ENCODE measurements at regions not wholly inside any gene's neighbourhood (a gene's known extent, or its start where the extent isn't known, plus 50 kb on each side); places are given as distances from the start of the nearest gene placed in this dataset.

DNA sequence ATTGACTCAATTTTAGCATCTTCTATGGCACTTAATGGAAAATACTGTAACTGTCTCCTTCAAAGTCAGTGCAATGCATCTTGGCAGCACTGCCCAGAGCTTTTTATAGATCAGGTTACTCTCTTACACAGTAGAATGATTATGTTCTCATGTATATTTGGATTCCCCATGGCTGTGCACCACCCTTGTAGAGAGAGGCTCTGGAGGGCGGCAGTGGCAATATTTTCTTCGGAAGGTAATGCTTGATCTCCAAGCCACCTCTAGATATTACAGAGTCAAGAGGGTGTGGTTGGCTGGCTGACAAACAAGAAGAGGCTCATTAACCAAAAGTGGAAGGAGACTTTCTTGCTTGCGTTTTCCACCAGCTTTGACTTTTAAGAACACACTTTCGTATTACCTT, 72.8 kb upstream of the ARSJ start:
- Histone ChIP-seq H3K4me1 (replicated peaks; ENCODE audit: insufficient read depth) (no peaks in the 10 kb centered on the region), H3K27ac (no peak overlapping the region), H3K27me3 (ENCODE audit: insufficient read depth, low read depth) (no peaks in the 10 kb centered on the region), H3F3A (ENCODE audit: insufficient read depth, low read depth) (no peaks in the 10 kb centered on the region), H3K4me2 (no peak overlapping the region), H3K79me2 (ENCODE audit: low read depth) (no peaks in the 10 kb centered on the region), H3K36me3 (ENCODE audit: low read depth) (no peaks in the 10 kb centered on the region), H3K4me3 (no peak overlapping the region), H2AFZ (no peak overlapping the region), H4K20me1 (ENCODE audit: insufficient read depth) (no peaks in the 10 kb centered on the region), H3K9me2 (ENCODE audit: insufficient read depth) (no peaks in the 10 kb centered on the region), H3K9me3 (ENCODE audit: insufficient read depth, low read depth) (no peaks in the 10 kb centered on the region)
- intact Hi-C loops (cut with micrococcal nuclease; ENCODE audit: unreplicated experiment) = no loop called here
- CTCF ChIA-PET = no interaction called here
- no peak for DNase-seq
- BruUV-seq (replicated peaks) = no TSS peak
- TF ChIP-seq, protein P1, sequence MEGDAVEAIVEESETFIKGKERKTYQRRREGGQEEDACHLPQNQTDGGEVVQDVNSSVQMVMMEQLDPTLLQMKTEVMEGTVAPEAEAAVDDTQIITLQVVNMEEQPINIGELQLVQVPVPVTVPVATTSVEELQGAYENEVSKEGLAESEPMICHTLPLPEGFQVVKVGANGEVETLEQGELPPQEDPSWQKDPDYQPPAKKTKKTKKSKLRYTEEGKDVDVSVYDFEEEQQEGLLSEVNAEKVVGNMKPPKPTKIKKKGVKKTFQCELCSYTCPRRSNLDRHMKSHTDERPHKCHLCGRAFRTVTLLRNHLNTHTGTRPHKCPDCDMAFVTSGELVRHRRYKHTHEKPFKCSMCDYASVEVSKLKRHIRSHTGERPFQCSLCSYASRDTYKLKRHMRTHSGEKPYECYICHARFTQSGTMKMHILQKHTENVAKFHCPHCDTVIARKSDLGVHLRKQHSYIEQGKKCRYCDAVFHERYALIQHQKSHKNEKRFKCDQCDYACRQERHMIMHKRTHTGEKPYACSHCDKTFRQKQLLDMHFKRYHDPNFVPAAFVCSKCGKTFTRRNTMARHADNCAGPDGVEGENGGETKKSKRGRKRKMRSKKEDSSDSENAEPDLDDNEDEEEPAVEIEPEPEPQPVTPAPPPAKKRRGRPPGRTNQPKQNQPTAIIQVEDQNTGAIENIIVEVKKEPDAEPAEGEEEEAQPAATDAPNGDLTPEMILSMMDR (conservative IDR thresholded peaks at IDR 0.05) = no peak
- POLR2A ChIA-PET (ENCODE audit: unreplicated experiment) = no interaction called here

DNA sequence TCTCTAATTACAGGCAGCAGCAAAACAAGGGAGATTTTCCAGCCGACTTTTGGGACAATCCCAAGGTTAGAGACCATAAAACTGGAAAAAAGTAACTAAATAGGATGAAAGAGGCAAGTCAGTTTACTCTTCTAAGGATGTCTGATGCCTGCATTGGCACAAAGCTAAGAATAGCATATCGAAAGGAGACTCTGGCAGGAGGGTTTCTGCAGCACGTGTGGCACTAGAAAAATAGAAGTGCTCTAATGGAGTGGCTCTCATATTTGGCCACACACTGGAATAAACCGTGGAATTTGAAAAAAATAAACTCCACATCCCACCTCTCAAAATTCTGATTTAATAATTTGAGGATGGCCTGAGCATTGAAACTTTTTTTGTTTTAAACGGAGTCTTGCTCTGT, 77.2 kb upstream of the ARSJ start:
- H3K79me2 ChIP-seq (ENCODE audit: low read depth) = no peaks in the 10 kb centered on the region
- H3K27me3 ChIP-seq (ENCODE audit: insufficient read depth, low read depth) = no peaks in the 10 kb centered on the region
- H3K4me3 ChIP-seq = no peak overlapping the region
- H4K20me1 ChIP-seq (ENCODE audit: insufficient read depth) = no peaks in the 10 kb centered on the region
- no peak overlapping the region for H2AFZ ChIP-seq
- H3K9me2 ChIP-seq (ENCODE audit: insufficient read depth) = no peaks in the 10 kb centered on the region
- intact Hi-C loops (cut with micrococcal nuclease; ENCODE audit: unreplicated experiment) = no loop called here
- TF ChIP-seq EZH2 (IDR thresholded peaks at IDR 0.05; ENCODE audit: low read depth) = no peak
- TF ChIP-seq, protein P1 (conservative IDR thresholded peaks at IDR 0.05) = no peak
- H3K4me1 ChIP-seq (replicated peaks; ENCODE audit: insufficient read depth) = no peaks in the 10 kb centered on the region
- H3K9me3 ChIP-seq (ENCODE audit: insufficient read depth, low read depth) = no peaks in the 10 kb centered on the region
- H3K27ac ChIP-seq = no peak overlapping the region
- BruUV-seq (replicated peaks) = no TSS peak
- no peak for DNase-seq
- H3F3A ChIP-seq (ENCODE audit: insufficient read depth, low read depth) = no peaks in the 10 kb centered on the region
- H3K4me2 ChIP-seq = no peak overlapping the region
- no peaks in the 10 kb centered on the region for H3K36me3 ChIP-seq (ENCODE audit: low read depth)
- ChIA-PET POLR2A (ENCODE audit: unreplicated experiment) (no interaction called here), CTCF (no interaction called here)

DNA sequence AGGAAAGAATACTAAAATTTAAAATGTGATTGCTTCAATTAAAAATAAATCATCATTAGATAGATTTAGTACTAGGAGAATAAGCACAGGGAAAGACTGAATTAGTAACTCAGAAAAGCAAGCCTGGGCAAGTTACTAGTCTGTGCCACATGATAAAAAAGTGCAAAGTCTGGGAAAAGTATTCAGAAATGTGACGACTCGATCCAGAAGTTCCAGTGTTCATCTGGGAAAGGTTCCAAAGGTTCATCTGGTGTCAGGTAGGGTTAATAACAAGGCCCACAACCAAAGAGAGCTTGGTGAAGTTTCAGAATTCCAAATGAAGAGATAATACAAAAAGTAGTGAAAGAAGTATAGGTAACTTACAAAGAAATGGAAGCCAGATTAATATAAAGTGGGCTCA, 78.3 kb upstream of the ARSJ start:
- no peak overlapping the region for H3K4me2 ChIP-seq

More for the DNA sequence above, 78.3 kb upstream of the ARSJ start:
- DNase-seq = no peak
- TF ChIP-seq EZH2 (IDR thresholded peaks at IDR 0.05; ENCODE audit: low read depth) = no peak
- TF ChIP-seq, protein P1 (conservative IDR thresholded peaks at IDR 0.05) = no peak
- Histone ChIP-seq H3K27ac (no peak overlapping the region), H3K9me2 (ENCODE audit: insufficient read depth) (no peaks in the 10 kb centered on the region), H3K9me3 (ENCODE audit: insufficient read depth, low read depth) (no peaks in the 10 kb centered on the region), H3K79me2 (ENCODE audit: low read depth) (no peaks in the 10 kb centered on the region), H3F3A (ENCODE audit: insufficient read depth, low read depth) (no peaks in the 10 kb centered on the region), H2AFZ (no peak overlapping the region), H4K20me1 (ENCODE audit: insufficient read depth) (no peaks in the 10 kb centered on the region), H3K4me1 (replicated peaks; ENCODE audit: insufficient read depth) (no peaks in the 10 kb centered on the region), H3K4me3 (no peak overlapping the region), H3K36me3 (ENCODE audit: low read depth) (no peaks in the 10 kb centered on the region), H3K27me3 (ENCODE audit: insufficient read depth, low read depth) (no peaks in the 10 kb centered on the region)
- no TSS peak for BruUV-seq (replicated peaks)
- intact Hi-C loops (cut with micrococcal nuclease; ENCODE audit: unreplicated experiment) = no loop called here
- ChIA-PET CTCF (no interaction called here), POLR2A (ENCODE audit: unreplicated experiment) (no interaction called here)

All from PC-9 (cell line).